ENCODE measurements at regions not wholly inside any gene's neighbourhood (a gene's known extent, or its start where the extent isn't known, plus 50 kb on each side); places are given as distances from the start of the nearest gene placed in this dataset.

DNA sequence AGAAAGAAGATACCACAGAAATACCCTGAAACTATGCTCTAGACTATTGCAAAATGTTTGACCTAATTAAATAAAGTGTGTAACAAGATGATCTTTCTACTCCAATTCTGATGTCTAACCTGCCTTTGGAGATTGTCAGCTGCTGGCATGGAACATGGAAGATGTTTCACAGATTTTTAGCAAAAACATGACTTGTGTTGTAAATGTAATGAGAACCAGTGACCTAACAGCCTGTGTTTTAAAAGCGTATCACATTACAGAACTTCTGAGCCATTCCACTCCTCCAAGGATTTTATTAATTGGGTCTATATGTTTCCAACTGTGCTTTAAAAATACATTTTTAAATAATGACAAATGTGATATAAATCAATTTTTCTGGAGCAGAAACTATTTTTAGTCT, 526.3 kb upstream of the SEMA3D start:
- DNase-seq (ENCODE audit: low read depth in 1 of 2, low spot score in 1 of 2), result no peak
- no peaks in the 10 kb centered on the region for H3K27me3 ChIP-seq (ENCODE audit: insufficient read depth, poor library complexity, severe bottlenecking)
- TF ChIP-seq REST (IDR thresholded peaks at IDR 0.05; ENCODE audit: insufficient replicate concordance, low read depth), result no peak
- no peak overlapping the region for H3K4me3 ChIP-seq (replicated peaks; ENCODE audit: insufficient read depth, low read length)
- no peak overlapping the region for H3K27ac ChIP-seq (replicated peaks)

GRCh38 chr7:85711894-85712293, 525.0 kb upstream of the SEMA3D start:
- no peaks in the 10 kb centered on the region for H3K27me3 ChIP-seq (ENCODE audit: insufficient read depth, poor library complexity, severe bottlenecking)
- peak; percentile 62 for TF ChIP-seq SPI1 (IDR thresholded peaks at IDR 0.05; ENCODE audit: borderline replicate concordance, low read depth)
- no peak for TF ChIP-seq CTCF (IDR thresholded peaks at IDR 0.05; ENCODE audit: insufficient read depth, low read length)
- no peak for DNase-seq (ENCODE audit: low read depth in 1 of 2, low spot score in 1 of 2)
- no peak overlapping the region for H3K4me3 ChIP-seq (replicated peaks; ENCODE audit: insufficient read depth, low read length)
- H3K27ac ChIP-seq (replicated peaks), result peak overlapping the region; percentile 47

DNA sequence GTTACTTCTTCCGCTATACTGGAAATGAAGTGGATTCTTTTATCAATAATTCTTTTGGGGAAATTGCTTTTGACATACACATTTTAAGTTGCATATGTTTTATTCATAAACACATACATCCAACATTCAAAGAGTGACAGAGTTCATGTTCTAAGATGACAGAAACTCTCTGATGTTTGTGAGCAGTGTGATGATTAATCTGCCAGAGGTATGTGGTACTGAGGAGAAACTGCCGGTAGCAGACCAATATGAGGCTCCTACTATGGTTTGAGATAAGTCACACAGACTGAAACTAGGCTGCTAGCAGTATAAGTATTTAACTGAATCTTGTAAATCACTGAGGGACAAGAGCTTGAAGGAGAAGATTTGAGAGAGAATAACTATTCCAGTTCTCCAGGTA, 524.1 kb upstream of the SEMA3D start:
- Histone ChIP-seq H3K27ac (replicated peaks) (no peak overlapping the region), H3K4me3 (replicated peaks; ENCODE audit: insufficient read depth, low read length) (no peak overlapping the region), H3K27me3 (ENCODE audit: insufficient read depth, poor library complexity, severe bottlenecking) (no peaks in the 10 kb centered on the region)
- TF ChIP-seq SPI1 (IDR thresholded peaks at IDR 0.05; ENCODE audit: borderline replicate concordance, low read depth) (no peak), REST (IDR thresholded peaks at IDR 0.05; ENCODE audit: insufficient replicate concordance, low read depth) (no peak), GABPA (IDR thresholded peaks at IDR 0.05; ENCODE audit: low read depth) (no peak), POLR2AphosphoS5 (IDR thresholded peaks at IDR 0.05; ENCODE audit: low read depth) (no peak), CTCF (IDR thresholded peaks at IDR 0.05; ENCODE audit: insufficient read depth, low read length) (no peak)
- DNase-seq (ENCODE audit: low read depth in 1 of 2, low spot score in 1 of 2), result no peak

DNA sequence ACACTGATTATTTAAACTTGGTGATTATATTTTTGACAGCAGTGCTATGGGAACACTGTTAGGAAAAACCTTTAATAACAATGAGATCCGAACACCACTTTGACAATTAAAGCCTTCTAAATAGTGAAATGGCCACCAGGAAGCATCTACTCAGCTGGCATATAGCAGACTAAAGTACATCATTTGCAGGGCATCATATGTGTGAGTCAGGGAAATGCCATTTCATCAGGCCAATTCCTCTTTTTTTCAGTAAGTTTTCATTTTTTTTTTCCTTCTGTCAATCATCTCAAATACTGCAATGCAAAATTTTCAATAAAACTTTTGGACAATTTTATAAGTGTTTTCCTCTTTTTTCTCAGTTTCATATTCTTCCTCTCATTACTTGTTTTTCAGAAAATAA, 521.4 kb upstream of the SEMA3D start:
- Histone ChIP-seq H3K27ac (replicated peaks) (no peak overlapping the region), H3K4me3 (replicated peaks; ENCODE audit: insufficient read depth, low read length) (no peak overlapping the region), H3K27me3 (ENCODE audit: insufficient read depth, poor library complexity, severe bottlenecking) (no peaks in the 10 kb centered on the region)
- DNase-seq (ENCODE audit: low read depth in 1 of 2, low spot score in 1 of 2), result no peak
- TF ChIP-seq SPI1 (IDR thresholded peaks at IDR 0.05; ENCODE audit: borderline replicate concordance, low read depth), result peak; percentile 50; the same call in 1 of the 2 replicates
- no peak for TF ChIP-seq REST (IDR thresholded peaks at IDR 0.05; ENCODE audit: insufficient replicate concordance, low read depth)

Data from HL-60 (cell line).